ENCODE measurements at regions not wholly inside any gene's neighbourhood (a gene's known extent, or its start where the extent isn't known, plus 50 kb on each side); places are given as distances from the start of the nearest gene placed in this dataset.

DNA sequence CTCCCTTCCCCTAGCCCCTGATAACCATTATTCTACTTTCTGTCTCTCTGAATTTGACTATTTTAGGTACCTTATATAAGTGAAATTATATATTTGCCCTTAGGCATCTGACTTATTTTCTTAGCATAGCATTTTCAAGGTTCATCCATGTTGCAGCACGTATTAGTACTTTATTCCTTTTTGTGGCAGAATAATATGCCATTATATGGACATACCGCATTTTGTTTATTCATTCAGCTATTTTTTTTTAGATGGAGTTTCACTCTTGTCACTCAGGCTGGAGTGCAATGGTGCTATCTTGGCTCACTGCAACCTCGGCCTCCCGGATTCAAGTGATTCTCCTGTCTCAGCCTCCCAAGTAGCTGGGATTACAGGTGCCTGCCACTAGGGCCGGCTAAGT is 326.2 kb upstream of the PLXNA2 start:
- TF ChIP-seq EZH2 (IDR thresholded peaks at IDR 0.05; ENCODE audit: insufficient read depth, poor library complexity, severe bottlenecking) (no peak), EZH2phosphoT487 (IDR thresholded peaks at IDR 0.05; ENCODE audit: insufficient read depth, low read depth) (no peak)
